Heart left ventricle (tissue), 16 donors: ENCODE measurements at regions not wholly inside any gene's neighbourhood (a gene's known extent, or its start where the extent isn't known, plus 50 kb on each side); places are given as distances from the start of the nearest gene placed in this dataset.

ENCODE experiments used
- ATAC-seq, 4 donors: fragments of 200-7000 bp; cut with Tn5 transposase; one replicate each; pipeline ENCODE4 v1.9.1; 2020 to 2022; ENCODE audit warnings: moderate library complexity in 4 of 4, mild to moderate bottlenecking in 3 of 4, moderate number of reproducible peaks in 1 of 4
- DNase-seq, 5 donors: peaks; one replicate each; pipeline ENCODE4 v3.0.0-alpha.2; 2020
- H3K27ac ChIP-seq, 12 donors: fragments of 200-600 bp; sonication (generic) in 4 of 12; one replicate each; pipeline versions ENCODE4 v1.5.0 to v1.8.0; 2016 to 2022; ENCODE audit warnings: mild to moderate bottlenecking in 2 of 12
- H3K27me3 ChIP-seq, 9 donors: fragments of 200-600 bp; sonication (generic) in 2 of 9; one replicate each; pipeline versions ENCODE4 v1.5.1 to v1.8.0; 2016 to 2022; ENCODE audit warnings: mild to moderate bottlenecking in 3 of 9
- H3K36me3 ChIP-seq, 9 donors: fragments of 200-600 bp; sonication (generic) in 2 of 9; one replicate each; pipeline versions ENCODE4 v1.5.0 to v1.8.0; 2018 to 2022; ENCODE audit warnings: mild to moderate bottlenecking in 2 of 9
- H3K4me1 ChIP-seq, 12 donors: fragments of 200-600 bp; sonication (generic) in 4 of 12; one replicate each; pipeline versions ENCODE4 v1.5.0 to v1.8.0; 2016 to 2022; ENCODE audit warnings: mild to moderate bottlenecking in 3 of 12
- H3K4me3 ChIP-seq, 12 donors: fragments of 200-600 bp; sonication (generic) in 4 of 12; one replicate each; pipeline versions ENCODE4 v1.5.0 to v1.8.0; 2017 to 2022; ENCODE audit warnings: mild to moderate bottlenecking in 9 of 12, moderate library complexity in 4 of 12
- H3K9me3 ChIP-seq, 12 donors: fragments of 200-600 bp; sonication (generic) in 4 of 12; one replicate each; pipeline versions ENCODE4 v1.5.0 to v1.8.0; 2016 to 2022; ENCODE audit warnings: mild to moderate bottlenecking in 1 of 12
- POLR2A ChIP-seq, 2 donors: fragments of 450-650 bp; IDR thresholded peaks; one replicate each; pipeline ENCODE4 v1.6.1; 2017; ENCODE audit warnings: antibody characterized with exemption in 2 of 2, mild to moderate bottlenecking in 2 of 2, moderate library complexity in 2 of 2
- WGBS, 4 donors: extraction: QIAGEN DNeasy Blood & Tissue Kit in 2 of 4; methylation state at CpG; one replicate each; pipeline versions ENCODE4 v1.1.5 to v1.1.7; 2013 to 2018; 5-methylcytosine and 5-hydroxymethylcytosine counted together
- intact Hi-C, 10 donors: fragments of 100-400 bp; cut with DNase I; formaldehyde crosslinking; loops; one replicate each; pipeline versions ENCODE4 v1.11.1 to v1.14.2; 2022
- TF ChIP-seq, protein P1 (sequence below), 12 donors: fragments of 200-600 bp; sonication (generic) in 4 of 12; IDR thresholded peaks; one replicate each; pipeline versions ENCODE4 v1.5.0 to v1.8.0; 2018 to 2022; ENCODE audit warnings: antibody characterized with exemption in 12 of 12, mild to moderate bottlenecking in 5 of 12
- donor health status: ischemic (EF 13 %, LVEDD 7.1; RV severe dilation, severe dysfunction).
- donor health status: healthy with polysubstance abuse.
- donor health status: DM: no; HTN: yes; CAD: no.
- donor health status: DM: no; HTN: no; CAD: no.
- donor health status: ischemic (EF 25% LVEDD 6.9; RV normal size, moderate dysfunction).
- donor health status: ischemic (EF 25% LVEDD 5.7; RV mildly dilated, moderate dysfunction).
- donor health status: healthy.
- donor health status: DM: yes; HTN: yes; CAD: no.
- donor health status: ischemic (EF 35%, LVEDD 5.7; RV mildly dilated, moderate dysfunction).
- donor health status: nonischemic (EF 11% LVEDD 7.7; RV severe dilation, severe dysfunction).
- donor health status: DM: yes; HTN: yes; CAD: no.
- donor health status: PGD.
- donor health status: ischemic (EF 29% LVEDD 5.4; RV normal size, mild dysfunction).
- donor health status: nonischemic (EF 23%, LVEDD 6.1; RV moderate dilation, normal function).

DNA sequence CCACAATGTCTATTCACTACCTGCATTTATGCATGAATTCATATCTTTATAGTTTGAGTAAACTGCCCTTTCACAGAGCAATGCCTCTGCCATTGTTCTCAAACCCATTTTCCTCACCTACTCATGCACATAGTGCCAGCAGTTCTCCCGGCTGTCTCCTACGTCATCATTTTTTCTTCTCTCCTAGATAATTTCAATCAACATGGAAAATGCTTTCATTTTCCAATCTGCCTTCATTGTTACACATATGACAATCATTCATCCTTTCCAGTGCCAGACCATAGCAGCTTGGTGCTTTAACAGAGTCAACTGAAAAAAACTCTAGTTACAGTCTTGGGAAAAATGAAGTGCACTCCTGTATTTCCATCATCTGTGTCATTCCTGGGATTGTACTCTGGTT, 514.8 kb upstream of the CTNND2 start:
- Histone ChIP-seq H3K9me3 (no peaks in the 10 kb centered on the region), H3K4me3 (no peak overlapping the region), H3K36me3 (no peaks in the 10 kb centered on the region), H3K27me3 (no peaks in the 10 kb centered on the region), H3K4me1 (no peaks in the 10 kb centered on the region), H3K27ac (no peak overlapping the region)
- intact Hi-C loops = no loop called here
- WGBS, 4 donors = 78 to 89% (median 82%) methylated on average over 2 of the region's 2 CpGs
- no peak for TF ChIP-seq POLR2A (IDR thresholded peaks at IDR 0.05)
- TF ChIP-seq, protein P1, sequence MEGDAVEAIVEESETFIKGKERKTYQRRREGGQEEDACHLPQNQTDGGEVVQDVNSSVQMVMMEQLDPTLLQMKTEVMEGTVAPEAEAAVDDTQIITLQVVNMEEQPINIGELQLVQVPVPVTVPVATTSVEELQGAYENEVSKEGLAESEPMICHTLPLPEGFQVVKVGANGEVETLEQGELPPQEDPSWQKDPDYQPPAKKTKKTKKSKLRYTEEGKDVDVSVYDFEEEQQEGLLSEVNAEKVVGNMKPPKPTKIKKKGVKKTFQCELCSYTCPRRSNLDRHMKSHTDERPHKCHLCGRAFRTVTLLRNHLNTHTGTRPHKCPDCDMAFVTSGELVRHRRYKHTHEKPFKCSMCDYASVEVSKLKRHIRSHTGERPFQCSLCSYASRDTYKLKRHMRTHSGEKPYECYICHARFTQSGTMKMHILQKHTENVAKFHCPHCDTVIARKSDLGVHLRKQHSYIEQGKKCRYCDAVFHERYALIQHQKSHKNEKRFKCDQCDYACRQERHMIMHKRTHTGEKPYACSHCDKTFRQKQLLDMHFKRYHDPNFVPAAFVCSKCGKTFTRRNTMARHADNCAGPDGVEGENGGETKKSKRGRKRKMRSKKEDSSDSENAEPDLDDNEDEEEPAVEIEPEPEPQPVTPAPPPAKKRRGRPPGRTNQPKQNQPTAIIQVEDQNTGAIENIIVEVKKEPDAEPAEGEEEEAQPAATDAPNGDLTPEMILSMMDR (IDR thresholded peaks at IDR 0.05) = no peak
- no peak for DNase-seq
- no peak for ATAC-seq

DNA sequence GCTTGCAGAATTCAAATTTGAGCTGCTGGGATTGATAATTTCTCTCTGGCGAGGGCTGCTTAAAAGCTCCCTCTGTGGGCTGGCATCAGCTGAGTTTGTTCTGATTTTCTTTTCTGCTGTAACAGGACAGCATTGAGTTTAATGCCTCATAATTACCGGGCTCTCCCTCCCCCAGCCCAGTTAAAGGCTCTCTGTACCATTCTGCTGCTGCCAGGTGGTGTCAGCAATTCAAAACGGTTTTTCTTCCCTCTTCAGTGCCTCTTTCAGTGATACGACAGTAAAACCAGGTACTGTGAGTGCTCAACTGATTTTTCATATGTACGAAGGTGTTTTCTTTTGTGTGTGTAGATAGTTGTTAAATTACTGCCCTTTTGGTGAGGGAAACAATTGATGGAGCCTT, 509.3 kb upstream of the CTNND2 start:
- WGBS, 4 donors = 62 to 69% (median 66%) methylated on average over 5 of the region's 5 CpGs
- Histone ChIP-seq H3K27ac (no peak overlapping the region), H3K4me3 (no peak overlapping the region), H3K4me1 (no peaks in the 10 kb centered on the region), H3K36me3 (no peaks in the 10 kb centered on the region), H3K9me3 (no peaks in the 10 kb centered on the region), H3K27me3 (no peaks in the 10 kb centered on the region)
- TF ChIP-seq POLR2A (IDR thresholded peaks at IDR 0.05) = no peak
- TF ChIP-seq, protein P1 (IDR thresholded peaks at IDR 0.05) = no peak
- ATAC-seq (no peak), DNase-seq (no peak)
- intact Hi-C loops = no loop called here

DNA sequence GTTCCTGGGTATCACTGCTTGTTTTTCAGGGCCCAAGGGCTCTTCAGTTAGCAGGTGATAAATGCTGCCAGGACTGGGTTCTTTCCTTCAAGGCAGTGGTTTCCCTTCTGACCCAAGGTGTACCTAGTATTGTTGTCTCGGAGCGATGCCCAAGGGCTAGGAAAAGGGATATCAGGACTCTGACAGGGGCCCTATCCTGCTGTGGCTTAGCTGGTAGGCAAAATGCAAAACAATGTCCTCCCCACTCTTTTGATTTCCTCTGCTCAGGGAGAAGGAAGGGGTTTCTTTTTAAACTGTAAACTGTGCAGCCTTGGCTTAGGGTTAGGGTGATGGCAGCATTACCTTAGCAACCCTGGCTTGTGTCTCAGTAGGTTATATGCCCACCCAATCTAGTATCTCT, 508.8 kb upstream of the CTNND2 start:
- no peak for ATAC-seq
- TF ChIP-seq, protein P1 (IDR thresholded peaks at IDR 0.05) = no peak
- TF ChIP-seq POLR2A (IDR thresholded peaks at IDR 0.05) = no peak
- Histone ChIP-seq H3K4me3 (no peak overlapping the region), H3K9me3 (no peaks in the 10 kb centered on the region), H3K27ac (no peak overlapping the region), H3K4me1 (no peaks in the 10 kb centered on the region), H3K27me3 (no peaks in the 10 kb centered on the region), H3K36me3 (no peaks in the 10 kb centered on the region)
- 84 to 100% (median 85%) methylated on average over 2 of the region's 2 CpGs for WGBS, 4 donors
- DNase-seq = no peak
- intact Hi-C loops = no loop called here

DNA sequence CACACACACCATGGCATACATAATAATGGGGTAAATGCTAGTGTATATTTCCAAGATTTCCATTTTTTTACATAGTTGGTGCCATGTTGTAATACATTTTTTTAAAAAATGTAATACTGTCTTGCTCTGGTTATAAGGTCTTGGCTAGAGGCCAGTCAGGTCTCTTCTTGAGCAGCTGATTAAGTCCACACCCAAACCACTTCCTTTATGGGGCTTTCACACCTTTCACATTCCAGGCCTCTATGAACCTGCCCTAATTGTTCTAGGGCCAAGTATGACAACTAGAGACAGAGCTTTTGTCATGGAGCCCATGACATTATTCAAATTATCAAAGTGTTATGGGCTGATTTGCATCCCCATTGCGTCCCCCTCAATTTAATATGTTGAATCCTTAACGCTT, 495.6 kb upstream of the CTNND2 start:
- no peaks in the 10 kb centered on the region for H3K36me3 ChIP-seq
- H3K27ac ChIP-seq = no peak overlapping the region
- intact Hi-C loops = no loop called here
- H3K9me3 ChIP-seq = peaks cover 0 to 13% (median 0%) of the 10 kb centered on the region in 12 donors
- WGBS, 4 donors = 74 to 78% (median 75%) methylated on average over 2 of the region's 2 CpGs
- ATAC-seq (no peak), DNase-seq (no peak)
- no peaks in the 10 kb centered on the region for H3K4me1 ChIP-seq
- no peaks in the 10 kb centered on the region for H3K27me3 ChIP-seq
- H3K4me3 ChIP-seq = no peak overlapping the region
- TF ChIP-seq POLR2A (IDR thresholded peaks at IDR 0.05) = no peak
- TF ChIP-seq, protein P1 (IDR thresholded peaks at IDR 0.05) = no peak
